ENCODE measurements at regions not wholly inside any gene's neighbourhood (a gene's known extent, or its start where the extent isn't known, plus 50 kb on each side); places are given as distances from the start of the nearest gene placed in this dataset.

DNA sequence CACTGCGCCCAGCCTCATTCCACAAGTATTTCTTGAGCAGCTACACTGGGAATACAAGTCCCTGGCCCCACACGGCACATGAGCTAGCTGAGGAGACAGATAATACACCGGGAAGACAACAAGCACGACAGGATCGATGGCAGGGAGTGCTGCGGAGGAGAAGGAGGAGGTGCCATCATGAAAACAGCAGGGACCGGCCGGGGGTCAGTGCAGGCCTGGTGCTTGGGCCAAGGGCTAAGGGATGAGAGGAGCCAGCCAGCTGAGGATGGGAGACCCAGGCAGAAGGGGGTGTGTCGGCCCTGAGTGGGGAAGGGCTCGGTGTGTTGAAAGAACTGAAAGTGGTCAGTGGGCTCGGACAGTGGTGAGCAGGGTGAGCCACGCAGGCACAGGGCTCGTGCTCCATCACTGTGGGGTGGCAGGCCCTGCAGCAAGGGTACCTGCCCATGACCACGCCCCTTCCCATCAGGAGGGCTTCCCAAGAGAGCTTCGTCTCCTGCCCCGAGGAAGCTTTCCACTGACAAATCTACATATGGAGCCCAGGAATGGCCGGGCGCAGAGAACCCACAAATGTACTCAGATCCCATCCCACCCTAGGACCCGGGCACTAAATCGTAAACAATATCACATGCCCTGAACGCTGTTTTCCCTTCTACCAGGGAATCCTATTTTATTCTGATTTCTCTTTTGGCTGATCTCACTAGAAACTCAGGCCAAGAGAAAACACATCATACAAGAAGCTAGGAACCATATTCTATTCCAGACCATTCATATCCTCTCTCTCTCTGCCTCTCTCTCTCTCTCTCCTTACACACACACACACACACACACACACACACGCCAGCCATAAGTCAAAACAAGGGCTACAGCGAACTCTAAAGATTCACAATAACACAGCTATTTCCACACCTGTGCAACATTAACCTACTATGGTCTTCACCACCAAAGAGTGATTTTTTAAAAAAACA, 50.7 kb upstream of the TNRC6C start:
- no peak for TF ChIP-seq NFIC (IDR thresholded peaks at IDR 0.05; ENCODE audit: low read length)
- no peak for TF ChIP-seq TBP (CRISPR knock-in tag; IDR thresholded peaks at IDR 0.05)
- TF ChIP-seq ZSCAN20 (CRISPR knock-in tag; IDR thresholded peaks at IDR 0.05; ENCODE audit: borderline replicate concordance) = no peak
- no peak for TF ChIP-seq RNF2 (conservative IDR thresholded peaks at IDR 0.05; ENCODE audit: low read depth)
- TF ChIP-seq, protein P1, sequence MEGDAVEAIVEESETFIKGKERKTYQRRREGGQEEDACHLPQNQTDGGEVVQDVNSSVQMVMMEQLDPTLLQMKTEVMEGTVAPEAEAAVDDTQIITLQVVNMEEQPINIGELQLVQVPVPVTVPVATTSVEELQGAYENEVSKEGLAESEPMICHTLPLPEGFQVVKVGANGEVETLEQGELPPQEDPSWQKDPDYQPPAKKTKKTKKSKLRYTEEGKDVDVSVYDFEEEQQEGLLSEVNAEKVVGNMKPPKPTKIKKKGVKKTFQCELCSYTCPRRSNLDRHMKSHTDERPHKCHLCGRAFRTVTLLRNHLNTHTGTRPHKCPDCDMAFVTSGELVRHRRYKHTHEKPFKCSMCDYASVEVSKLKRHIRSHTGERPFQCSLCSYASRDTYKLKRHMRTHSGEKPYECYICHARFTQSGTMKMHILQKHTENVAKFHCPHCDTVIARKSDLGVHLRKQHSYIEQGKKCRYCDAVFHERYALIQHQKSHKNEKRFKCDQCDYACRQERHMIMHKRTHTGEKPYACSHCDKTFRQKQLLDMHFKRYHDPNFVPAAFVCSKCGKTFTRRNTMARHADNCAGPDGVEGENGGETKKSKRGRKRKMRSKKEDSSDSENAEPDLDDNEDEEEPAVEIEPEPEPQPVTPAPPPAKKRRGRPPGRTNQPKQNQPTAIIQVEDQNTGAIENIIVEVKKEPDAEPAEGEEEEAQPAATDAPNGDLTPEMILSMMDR (CRISPR knock-in tag; IDR thresholded peaks at IDR 0.05) = no peak
- no peak for TF ChIP-seq ESRRA (CRISPR knock-in tag; IDR thresholded peaks at IDR 0.05; ENCODE audit: low read depth)
- TF ChIP-seq ATF7 (IDR thresholded peaks at IDR 0.05) = no peak
- no peak for TF ChIP-seq ATF7 (CRISPR knock-in tag; IDR thresholded peaks at IDR 0.05)
- TF ChIP-seq ETV6 (CRISPR knock-in tag; conservative IDR thresholded peaks at IDR 0.05) = no peak
- no peak for TF ChIP-seq PPARG (CRISPR knock-in tag; conservative IDR thresholded peaks at IDR 0.05)
- TF ChIP-seq ZFP36L1 (CRISPR knock-in tag; IDR thresholded peaks at IDR 0.05) = no peak
- TF ChIP-seq ZNF816 (CRISPR knock-in tag; IDR thresholded peaks at IDR 0.05; ENCODE audit: borderline replicate concordance) = no peak
- TF ChIP-seq, protein P2, sequence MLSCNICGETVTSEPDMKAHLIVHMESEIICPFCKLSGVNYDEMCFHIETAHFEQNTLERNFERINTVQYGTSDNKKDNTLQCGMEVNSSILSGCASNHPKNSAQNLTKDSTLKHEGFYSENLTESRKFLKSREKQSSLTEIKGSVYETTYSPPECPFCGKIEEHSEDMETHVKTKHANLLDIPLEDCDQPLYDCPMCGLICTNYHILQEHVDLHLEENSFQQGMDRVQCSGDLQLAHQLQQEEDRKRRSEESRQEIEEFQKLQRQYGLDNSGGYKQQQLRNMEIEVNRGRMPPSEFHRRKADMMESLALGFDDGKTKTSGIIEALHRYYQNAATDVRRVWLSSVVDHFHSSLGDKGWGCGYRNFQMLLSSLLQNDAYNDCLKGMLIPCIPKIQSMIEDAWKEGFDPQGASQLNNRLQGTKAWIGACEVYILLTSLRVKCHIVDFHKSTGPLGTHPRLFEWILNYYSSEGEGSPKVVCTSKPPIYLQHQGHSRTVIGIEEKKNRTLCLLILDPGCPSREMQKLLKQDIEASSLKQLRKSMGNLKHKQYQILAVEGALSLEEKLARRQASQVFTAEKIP (CRISPR knock-in tag; IDR thresholded peaks at IDR 0.05; ENCODE audit: borderline replicate concordance) = no peak
- no peak for TF ChIP-seq POLR2A (IDR thresholded peaks at IDR 0.05; ENCODE audit: insufficient read depth in 1 of 2, low read depth in 2 of 2, low read length in 2 of 2)

Data from HepG2 (cell line).